ENCODE measurements at regions not wholly inside any gene's neighbourhood (a gene's known extent, or its start where the extent isn't known, plus 50 kb on each side); places are given as distances from the start of the nearest gene placed in this dataset.

GRCh38 chr15:45980366-45980765 lies 345.5 kb downstream of the SQOR start:
- TF ChIP-seq CTCF (IDR thresholded peaks at IDR 0.05; ENCODE audit: low read depth, low read length) (no peak), POLR2A (IDR thresholded peaks at IDR 0.05; ENCODE audit: extremely low read depth, insufficient read length) (no peak), MYC (IDR thresholded peaks at IDR 0.05; ENCODE audit: low read depth, low read length) (no peak)
- TF ChIP-seq, protein P1, sequence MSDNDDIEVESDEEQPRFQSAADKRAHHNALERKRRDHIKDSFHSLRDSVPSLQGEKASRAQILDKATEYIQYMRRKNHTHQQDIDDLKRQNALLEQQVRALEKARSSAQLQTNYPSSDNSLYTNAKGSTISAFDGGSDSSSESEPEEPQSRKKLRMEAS (IDR thresholded peaks at IDR 0.05; ENCODE audit: low read depth, low read length): no peak
